HepG2 (cell line): ENCODE measurements at regions not wholly inside any gene's neighbourhood (a gene's known extent, or its start where the extent isn't known, plus 50 kb on each side); places are given as distances from the start of the nearest gene placed in this dataset.

Source experiments
- ATAC-seq: fragments of 200-7000 bp; cut with Tn5 transposase; 3 replicates; pipeline ENCODE4 v1.9.1; 2020; ENCODE audit warnings: mild to moderate bottlenecking, moderate library complexity
- BruUV-seq: library from RNA; stranded (reverse); fragments of 400-500 nt; replicated peaks from 2 replicates; lab custom pipeline; 2021; lab: Mats Ljungman, UMichigan
- CTCF ChIA-PET: fragments of 300-600 bp; formaldehyde crosslinking; extraction: SDS; loops from one replicate; lab custom pipeline; 2021; ENCODE audit warnings: low total read pairs, inconsistent platforms, low intra/inter-chr PET ratio; lab: Yijun Ruan, JAX
- POLR2A ChIA-PET: fragments of 350-600 bp; sonication (Branson Sonifier 250); formaldehyde crosslinking; loops from one replicate; lab custom pipeline; 2020; ENCODE audit warnings: antibody characterized with exemption, inconsistent platforms; lab: Yijun Ruan, JAX
- DNase-seq: peaks from one replicate; pipeline ENCODE4 v3.0.0-alpha.2; 2015; ENCODE audit warnings: low spot score
- FAIRE-seq: peaks from 3 replicates; lab custom pipeline; 2011; peaks lifted over from hg19 to GRCh38; lab: Jason Lieb, UNC
- H2AFZ ChIP-seq: one replicate; pipeline ENCODE4 v1.6.1; 2011; ENCODE audit warnings: low read length, inconsistent platforms
- H3K27ac ChIP-seq: fragments of 300-600 bp; 3 replicates; pipeline ENCODE4 v1.8.0; 2011; ENCODE audit warnings: mixed run types, mild to moderate bottlenecking, mixed read lengths, low read length, inconsistent platforms; ENCODE audit not compliant: insufficient read depth; ENCODE audit errors: extremely low read length
- H3K27me3 ChIP-seq, 2 experiments: fragments of 200-600 bp in 1 of 2; 2 replicates in 1 of 2; 3 replicates in 1 of 2; pipeline versions ENCODE4 v1.6.0 to v1.8.0; 2011; ENCODE audit warnings: low read length in 2 of 2, mild to moderate bottlenecking in 2 of 2, moderate library complexity in 2 of 2, inconsistent platforms in 1 of 2; ENCODE audit not compliant: insufficient read depth in 2 of 2, control insufficient read depth in 1 of 2
- H3K36me3 ChIP-seq, 2 experiments: fragments of 200-600 bp in 1 of 2; replicated peaks in 1 of 2; 2 replicates in 1 of 2; 3 replicates in 1 of 2; pipeline versions ENCODE4 v1.5.1 to v1.8.0; 2011; ENCODE audit warnings: low read length in 2 of 2, inconsistent platforms in 1 of 2; ENCODE audit not compliant: insufficient read depth in 2 of 2, control insufficient read depth in 1 of 2
- H3K4me1 ChIP-seq: 2 replicates; pipeline ENCODE4 v1.5.1; 2012; ENCODE audit warnings: low read length, inconsistent platforms; ENCODE audit not compliant: insufficient read depth
- H3K4me2 ChIP-seq: 2 replicates; pipeline ENCODE4 v1.6.0; 2011; ENCODE audit warnings: low read depth, low read length, inconsistent platforms
- H3K4me3 ChIP-seq, 3 experiments: fragments of 200-600 bp in 1 of 3; sonication (generic), shearing (Covaris generic) in 1 of 3; replicated peaks in 1 of 3; 2 replicates each; pipeline ENCODE4 v1.5.1; 2011 to 2016; ENCODE audit warnings: low read length in 3 of 3, inconsistent platforms in 2 of 3, low read depth in 2 of 3, mild to moderate bottlenecking in 2 of 3, control low read depth in 1 of 3, mixed read lengths in 1 of 3; ENCODE audit not compliant: insufficient read depth in 1 of 3
- H3K79me2 ChIP-seq: one replicate; pipeline ENCODE4 v1.6.1; 2011; ENCODE audit warnings: low read length, inconsistent platforms; ENCODE audit not compliant: insufficient read depth
- H3K9ac ChIP-seq: 2 replicates; pipeline ENCODE4 v1.6.0; 2011; ENCODE audit warnings: mild to moderate bottlenecking, low read depth, low read length, inconsistent platforms; ENCODE audit not compliant: insufficient read depth
- H3K9me3 ChIP-seq: 2 replicates; pipeline ENCODE4 v1.5.1; 2012; ENCODE audit warnings: mild to moderate bottlenecking, low read length
- H4K20me1 ChIP-seq: 2 replicates; pipeline ENCODE4 v1.6.0; 2011; ENCODE audit warnings: inconsistent platforms, mild to moderate bottlenecking, low read length, moderate library complexity; ENCODE audit not compliant: insufficient read depth
- ARID2 ChIP-seq: sonication (generic); formaldehyde crosslinking; IDR thresholded peaks from 2 replicates; pipeline ENCODE4 v1.8.1; 2022; ENCODE audit warnings: mild to moderate bottlenecking, missing genetic modification reagents, borderline replicate concordance
- CENPX ChIP-seq: sonication (generic); formaldehyde crosslinking; IDR thresholded peaks from 2 replicates; pipeline ENCODE4 v1.9.0; 2021; ENCODE audit warnings: mild to moderate bottlenecking, missing genetic modification reagents, moderate library complexity
- CREB1 ChIP-seq, 2 experiments: fragments of 450-650 bp in 1 of 2; IDR thresholded peaks; 2 replicates each; pipeline ENCODE4 v1.6.1; 2016 to 2017; ENCODE audit warnings: control low read depth in 1 of 2, mild to moderate bottlenecking in 1 of 2, missing compliant biosample characterization in 1 of 2, missing genetic modification characterization in 1 of 2
- FOXM1 ChIP-seq: sonication (generic); formaldehyde crosslinking; IDR thresholded peaks from 2 replicates; pipeline ENCODE4 v1.5.0; 2020; ENCODE audit warnings: missing genetic modification reagents
- IKZF1 ChIP-seq: fragments of 450-650 bp; IDR thresholded peaks from 2 replicates; pipeline ENCODE4 v1.7.1; 2016
- IRX3 ChIP-seq: sonication (generic); formaldehyde crosslinking; IDR thresholded peaks from 2 replicates; pipeline ENCODE4 v1.8.1; 2023; ENCODE audit warnings: mild to moderate bottlenecking, low read depth, missing genetic modification reagents, borderline replicate concordance
- ZBTB7B ChIP-seq: sonication (generic); formaldehyde crosslinking; IDR thresholded peaks from 2 replicates; pipeline ENCODE4 v1.4.0; 2020; ENCODE audit warnings: missing genetic modification reagents
- ZNF318 ChIP-seq: sonication (generic); formaldehyde crosslinking; IDR thresholded peaks from 2 replicates; pipeline ENCODE4 v1.4.0; 2020; ENCODE audit warnings: mild to moderate bottlenecking, missing genetic modification reagents
- ZNF816 ChIP-seq: sonication (generic); formaldehyde crosslinking; IDR thresholded peaks from 2 replicates; pipeline ENCODE4 v1.8.0; 2022; ENCODE audit warnings: missing genetic modification reagents, mild to moderate bottlenecking, borderline replicate concordance
- WGBS: methylation state at CpG from one replicate; pipeline ENCODE4 v1.1.6; 2017; ENCODE audit warnings: low lambda C conversion rate; 5-methylcytosine and 5-hydroxymethylcytosine counted together
- in situ Hi-C: cut with HindIII; loops from 2 replicates; pipeline ENCODE4 v1.10.0; 2017; ENCODE audit warnings: low pct_unique_long_range_greater_than_20kb; ENCODE audit not compliant: extremely low pct_ligation_motif_present
- intact Hi-C: fragments of 100-400 bp; cut with micrococcal nuclease; formaldehyde crosslinking; loops from one replicate; pipeline ENCODE4 v1.10.0; 2022; ENCODE audit not compliant: unreplicated experiment

- Histone ChIP-seq H3K27ac (no peak overlapping the region), H3K4me2 (no peak overlapping the region), H3K36me3 (no peaks in the 10 kb centered on the region), H4K20me1 (no peaks in the 10 kb centered on the region), H3K9me3 (no peaks in the 10 kb centered on the region), H3K27me3 (no peaks in the 10 kb centered on the region; a peak in 1 of 5 replicates), H3K9ac (no peak overlapping the region), H2AFZ (no peak overlapping the region), H3K79me2 (no peaks in the 10 kb centered on the region), H3K4me3 (no peak overlapping the region), H3K4me1 (no peaks in the 10 kb centered on the region)
- no peak for DNase-seq
- CTCF ChIA-PET = no interaction called here
- BruUV-seq = no TSS peak
- no peak for TF ChIP-seq IKZF1
- TF ChIP-seq ZBTB7B (CRISPR knock-in tag) = no peak
- no peak for TF ChIP-seq IRX3 (CRISPR knock-in tag)
- no peak for TF ChIP-seq FOXM1 (CRISPR knock-in tag)
- no peak for TF ChIP-seq CENPX (CRISPR knock-in tag)
- no peak for TF ChIP-seq CREB1 (IDR thresholded peaks at IDR 0.05)
- no peak for TF ChIP-seq CREB1 (CRISPR knock-in tag; IDR thresholded peaks at IDR 0.05)
- WGBS = 4% methylated on average over 5 of the region's 5 CpGs
- no peak for ATAC-seq
- FAIRE-seq = no peak
- in situ Hi-C loops (loop anchor here (25.0 kb wide), 1 partner anchor 669 kb away; no protein-coding TSS in a partner anchor), intact Hi-C loops (no loop called here)
- POLR2A ChIA-PET = no interaction called here
Measured at GRCh38 chr13:26855921-26856320, 95.3 kb upstream of the GPR12 start.

- BruUV-seq = no TSS peak
- no peak for ATAC-seq
- in situ Hi-C loops = loop anchor here (25.0 kb wide), 1 partner anchor 668 kb away; no protein-coding TSS in a partner anchor
- TF ChIP-seq ARID2 (no peak), ZNF816 (no peak), ZNF318 (no peak)
Measured at GRCh38 chr13:26855071-26855470, 94.5 kb upstream of the GPR12 start.

More at GRCh38 chr13:26855071-26855470, 94.5 kb upstream of the GPR12 start:
- DNase-seq (no peak), FAIRE-seq (no peak)
- H2AFZ ChIP-seq = no peak overlapping the region
- H3K27ac ChIP-seq = no peak overlapping the region
- H3K27me3 ChIP-seq = no peaks in the 10 kb centered on the region; a peak in 1 of 5 replicates
- no peaks in the 10 kb centered on the region for H3K9me3 ChIP-seq
- no peaks in the 10 kb centered on the region for H4K20me1 ChIP-seq
- H3K4me3 ChIP-seq = no peak overlapping the region
- WGBS = 0% methylated on average over 2 of the region's 3 CpGs
- no peaks in the 10 kb centered on the region for H3K79me2 ChIP-seq
- intact Hi-C loops = no loop called here
- no peaks in the 10 kb centered on the region for H3K36me3 ChIP-seq
- no peaks in the 10 kb centered on the region for H3K4me1 ChIP-seq
- no peak overlapping the region for H3K4me2 ChIP-seq
- CTCF ChIA-PET = no interaction called here
- POLR2A ChIA-PET = no interaction called here
- H3K9ac ChIP-seq = no peak overlapping the region
